ENCODE measurements at regions not wholly inside any gene's neighbourhood (a gene's known extent, or its start where the extent isn't known, plus 50 kb on each side); places are given as distances from the start of the nearest gene placed in this dataset.

DNA sequence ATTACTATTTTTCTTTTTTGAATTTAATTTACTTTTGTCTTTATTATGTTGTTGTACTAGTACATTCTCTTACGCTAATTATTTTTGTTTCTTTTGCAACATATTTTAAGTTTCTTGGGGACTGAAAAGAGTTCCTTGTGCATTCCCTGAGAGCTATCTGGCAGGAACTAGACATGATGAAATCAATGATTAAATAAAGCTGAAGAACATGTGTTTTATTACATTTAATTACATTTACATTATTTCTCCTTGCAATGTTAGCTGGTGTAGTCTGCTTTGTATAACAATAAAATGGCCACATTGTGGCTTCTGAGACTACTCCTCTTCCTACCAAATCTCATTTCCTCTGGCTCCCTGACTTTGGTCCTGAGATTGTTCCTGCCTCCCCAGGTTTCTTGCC is 244.9 kb downstream of the NDFIP2 start:
- no peak for DNase-seq
- 64 to 84% methylated on average over 1 of the region's 1 CpG for WGBS, 2 donors
- Histone ChIP-seq H3K4me3 (no peak overlapping the region), H3K9me3 (no peaks in the 10 kb centered on the region), H3K27me3 (no peaks in the 10 kb centered on the region), H3K27ac (no peak overlapping the region), H3K4me1 (peaks cover 0 to 16% (median 0%) of the 10 kb centered on the region in 4 donors), H3K36me3 (no peaks in the 10 kb centered on the region)
- TF ChIP-seq, protein P1, sequence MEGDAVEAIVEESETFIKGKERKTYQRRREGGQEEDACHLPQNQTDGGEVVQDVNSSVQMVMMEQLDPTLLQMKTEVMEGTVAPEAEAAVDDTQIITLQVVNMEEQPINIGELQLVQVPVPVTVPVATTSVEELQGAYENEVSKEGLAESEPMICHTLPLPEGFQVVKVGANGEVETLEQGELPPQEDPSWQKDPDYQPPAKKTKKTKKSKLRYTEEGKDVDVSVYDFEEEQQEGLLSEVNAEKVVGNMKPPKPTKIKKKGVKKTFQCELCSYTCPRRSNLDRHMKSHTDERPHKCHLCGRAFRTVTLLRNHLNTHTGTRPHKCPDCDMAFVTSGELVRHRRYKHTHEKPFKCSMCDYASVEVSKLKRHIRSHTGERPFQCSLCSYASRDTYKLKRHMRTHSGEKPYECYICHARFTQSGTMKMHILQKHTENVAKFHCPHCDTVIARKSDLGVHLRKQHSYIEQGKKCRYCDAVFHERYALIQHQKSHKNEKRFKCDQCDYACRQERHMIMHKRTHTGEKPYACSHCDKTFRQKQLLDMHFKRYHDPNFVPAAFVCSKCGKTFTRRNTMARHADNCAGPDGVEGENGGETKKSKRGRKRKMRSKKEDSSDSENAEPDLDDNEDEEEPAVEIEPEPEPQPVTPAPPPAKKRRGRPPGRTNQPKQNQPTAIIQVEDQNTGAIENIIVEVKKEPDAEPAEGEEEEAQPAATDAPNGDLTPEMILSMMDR (IDR thresholded peaks at IDR 0.05), result no peak
- TF ChIP-seq POLR2A (IDR thresholded peaks at IDR 0.05), result no peak
- TF ChIP-seq POLR2AphosphoS5 (IDR thresholded peaks at IDR 0.05), result no peak
- TF ChIP-seq EP300 (IDR thresholded peaks at IDR 0.05), result no peak
- no peak for ATAC-seq (ENCODE audit: low FRiP score in 2 of 2)

DNA sequence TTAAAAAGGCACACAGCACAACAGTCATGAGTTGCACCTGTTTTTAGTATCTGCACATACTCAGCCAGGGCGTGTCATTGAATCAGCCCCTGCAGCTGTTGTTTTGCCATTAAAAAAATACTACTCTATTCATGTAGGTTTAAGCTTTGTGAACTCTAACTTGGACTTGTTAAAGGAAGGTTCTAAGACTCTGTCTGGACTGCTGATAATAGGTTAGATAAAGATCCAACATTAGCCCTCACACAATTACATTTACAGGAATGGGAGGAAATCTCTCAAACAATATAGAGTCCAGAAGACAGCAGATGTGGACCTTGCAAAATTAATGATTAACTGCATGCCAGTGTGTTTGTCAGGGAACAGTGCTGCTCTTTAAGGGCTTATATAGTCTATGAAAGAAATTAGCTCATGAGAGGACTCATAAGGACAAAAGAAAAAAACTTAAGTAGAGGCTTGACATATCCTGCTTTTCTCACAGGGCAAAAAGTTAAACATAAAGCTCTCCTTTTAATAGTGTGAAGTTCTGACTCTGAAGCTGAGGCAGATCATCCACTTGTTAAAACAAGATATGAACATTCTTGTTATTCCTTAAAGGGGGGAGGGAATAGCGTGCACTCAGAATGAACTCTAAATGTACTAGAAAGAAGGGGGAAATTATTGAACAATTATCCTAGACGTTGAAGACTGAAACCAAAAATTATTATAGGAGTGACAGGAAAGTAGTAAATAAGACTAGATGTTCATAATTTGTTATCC is 243.6 kb downstream of the NDFIP2 start:
- TF ChIP-seq POLR2AphosphoS5 (IDR thresholded peaks at IDR 0.05) (no peak), EP300 (IDR thresholded peaks at IDR 0.05) (no peak), POLR2A (IDR thresholded peaks at IDR 0.05) (no peak)
- TF ChIP-seq, protein P1 (IDR thresholded peaks at IDR 0.05), result no peak
- H3K27me3 ChIP-seq, result no peaks in the 10 kb centered on the region
- peaks cover 0 to 16% (median 0%) of the 10 kb centered on the region in 4 donors for H3K4me1 ChIP-seq
- 45 to 48% methylated on average over 3 of the region's 3 CpGs for WGBS, 2 donors
- H3K27ac ChIP-seq, result no peak overlapping the region
- H3K4me3 ChIP-seq, result no peak overlapping the region
- no peaks in the 10 kb centered on the region for H3K9me3 ChIP-seq
- no peak for DNase-seq
- no peaks in the 10 kb centered on the region for H3K36me3 ChIP-seq
- ATAC-seq (ENCODE audit: low FRiP score in 2 of 2), result no peak

DNA sequence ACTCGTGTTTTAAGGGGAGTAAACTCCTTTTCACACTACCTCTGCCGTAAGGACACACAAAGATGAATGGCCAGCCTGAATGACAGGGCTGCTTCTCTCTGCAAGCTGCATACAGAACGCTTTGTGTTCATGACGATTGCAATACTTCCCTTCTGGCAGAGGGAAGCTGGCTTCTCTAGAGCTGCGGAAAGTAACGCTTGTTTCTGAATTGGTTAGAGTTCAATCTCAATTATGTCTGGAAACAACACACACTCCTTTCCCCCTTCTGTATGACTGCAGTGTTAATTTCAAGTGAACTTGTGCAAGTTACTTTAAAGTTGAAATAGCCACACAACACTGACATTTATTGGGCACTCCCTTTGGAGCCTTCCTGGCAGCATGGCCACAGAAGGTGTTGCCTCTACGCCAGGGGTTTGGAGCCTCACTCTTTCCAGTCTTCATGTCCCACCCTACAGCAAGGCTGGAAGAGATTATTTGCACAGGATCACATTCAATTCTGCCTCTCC is 242.6 kb downstream of the NDFIP2 start:
- TF ChIP-seq POLR2AphosphoS5 (IDR thresholded peaks at IDR 0.05) (no peak), POLR2A (IDR thresholded peaks at IDR 0.05) (no peak), EP300 (IDR thresholded peaks at IDR 0.05) (no peak)
- TF ChIP-seq, protein P1 (IDR thresholded peaks at IDR 0.05), result no peak
- no peaks in the 10 kb centered on the region for H3K9me3 ChIP-seq
- DNase-seq, result no peak
- H3K27me3 ChIP-seq, result no peaks in the 10 kb centered on the region
- peak in 1 of 2 donors; percentile 59 for ATAC-seq (ENCODE audit: low FRiP score in 2 of 2)
- H3K36me3 ChIP-seq, result no peaks in the 10 kb centered on the region
- no peak overlapping the region for H3K4me3 ChIP-seq
- H3K27ac ChIP-seq, result no peak overlapping the region
- 41 to 44% methylated on average over 5 to 7 of the region's 7 CpGs for WGBS, 2 donors
- H3K4me1 ChIP-seq, result peaks cover 0 to 16% (median 0%) of the 10 kb centered on the region in 4 donors

DNA sequence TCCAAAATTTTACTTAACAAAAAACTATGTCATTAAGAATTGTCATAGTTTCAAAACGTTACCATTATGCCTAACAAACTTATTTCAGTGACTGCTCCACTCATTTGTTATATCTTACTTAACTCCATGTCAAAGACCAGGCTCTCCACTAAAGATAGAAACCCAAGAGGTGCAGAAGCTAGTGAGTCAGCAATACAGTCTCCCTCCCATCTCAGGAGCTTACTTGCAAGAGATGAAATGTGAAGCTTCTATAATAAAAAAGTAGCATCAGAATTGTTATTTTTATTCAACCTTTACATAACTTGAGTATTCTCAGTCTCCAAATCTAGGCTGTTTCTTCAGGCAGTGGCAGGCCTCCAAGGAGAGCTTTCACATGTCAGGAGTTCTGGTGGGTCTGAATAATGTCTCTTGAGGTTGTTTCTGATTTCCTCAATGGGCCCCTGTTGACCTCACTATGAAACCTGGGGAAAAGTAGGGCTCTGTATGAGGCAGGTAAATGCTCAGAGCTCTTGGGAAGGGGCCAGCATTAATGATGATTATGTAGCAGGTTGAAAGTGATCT is 242.0 kb downstream of the NDFIP2 start:
- DNase-seq (no peak), ATAC-seq (ENCODE audit: low FRiP score in 2 of 2) (no peak)
- TF ChIP-seq EP300 (IDR thresholded peaks at IDR 0.05) (no peak), POLR2AphosphoS5 (IDR thresholded peaks at IDR 0.05) (no peak), POLR2A (IDR thresholded peaks at IDR 0.05) (no peak)
- TF ChIP-seq, protein P1 (IDR thresholded peaks at IDR 0.05), result no peak
- no peaks in the 10 kb centered on the region for H3K9me3 ChIP-seq
- H3K27ac ChIP-seq, result no peak overlapping the region
- H3K4me1 ChIP-seq, result peaks cover 0 to 16% (median 0%) of the 10 kb centered on the region in 4 donors
- H3K27me3 ChIP-seq, result no peaks in the 10 kb centered on the region
- no peak overlapping the region for H3K4me3 ChIP-seq
- 36 to 47% methylated on average over 1 of the region's 1 CpG for WGBS, 2 donors
- no peaks in the 10 kb centered on the region for H3K36me3 ChIP-seq
